GM12891 (cell line): ENCODE measurements at regions not wholly inside any gene's neighbourhood (a gene's known extent, or its start where the extent isn't known, plus 50 kb on each side); places are given as distances from the start of the nearest gene placed in this dataset.
A peak's percentile ranks its signal among the peaks of the same experiment; 100 is the strongest.

Experiments
- DNase-seq: peaks from one replicate; pipeline ENCODE4 v3.0.0; 2011; ENCODE audit warnings: low spot score; ENCODE audit not compliant: insufficient read length
- FAIRE-seq: peaks from 2 replicates; lab custom pipeline; 2011; peaks lifted over from hg19 to GRCh38; lab: Jason Lieb, UNC
- PAX5 ChIP-seq: IDR thresholded peaks from 2 replicates; pipeline ENCODE4 v1.6.1; 2011; ENCODE audit warnings: low read length, moderate library complexity, mild to moderate bottlenecking; ENCODE audit not compliant: insufficient read depth, severe bottlenecking
- POLR2A ChIP-seq: IDR thresholded peaks from 2 replicates; pipeline ENCODE4 v1.6.1; 2011; ENCODE audit warnings: low read depth, low read length, control low read depth
- POLR2AphosphoS5 ChIP-seq: IDR thresholded peaks from 2 replicates; pipeline ENCODE4 v1.6.1; 2011; ENCODE audit warnings: low read depth, low read length, control low read depth
- POU2F2 ChIP-seq: IDR thresholded peaks from 2 replicates; pipeline ENCODE4 v1.6.1; 2011; ENCODE audit warnings: low read depth, mild to moderate bottlenecking, control low read depth, low read length, moderate library complexity
- SPI1 ChIP-seq: IDR thresholded peaks from 2 replicates; pipeline ENCODE4 v1.6.1; 2011; ENCODE audit warnings: low read depth, low read length, control low read depth
- TAF1 ChIP-seq: IDR thresholded peaks from 2 replicates; pipeline ENCODE4 v1.6.1; 2011; ENCODE audit warnings: low read depth, low read length, control low read depth

DNA sequence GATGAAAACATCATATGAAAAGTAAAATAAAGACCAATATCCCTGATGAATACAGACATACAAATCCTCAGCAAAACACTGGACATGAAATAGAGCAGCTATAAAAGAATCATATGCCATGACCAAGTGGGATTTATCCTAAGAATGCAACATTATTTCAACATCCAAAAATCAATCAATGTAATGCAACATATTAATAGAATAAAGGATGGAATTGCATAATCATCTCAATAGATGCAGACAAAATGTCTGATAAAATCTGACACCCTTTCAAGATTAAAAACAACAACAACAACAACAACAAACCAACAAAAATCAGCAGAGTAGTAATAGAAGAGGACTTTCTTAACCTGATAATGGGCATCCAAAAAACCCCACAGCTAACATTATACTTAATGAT is 63.8 kb upstream of the IL1R1 start:
- TF ChIP-seq POLR2A = no peak
- DNase-seq (no peak), FAIRE-seq (no peak)

DNA sequence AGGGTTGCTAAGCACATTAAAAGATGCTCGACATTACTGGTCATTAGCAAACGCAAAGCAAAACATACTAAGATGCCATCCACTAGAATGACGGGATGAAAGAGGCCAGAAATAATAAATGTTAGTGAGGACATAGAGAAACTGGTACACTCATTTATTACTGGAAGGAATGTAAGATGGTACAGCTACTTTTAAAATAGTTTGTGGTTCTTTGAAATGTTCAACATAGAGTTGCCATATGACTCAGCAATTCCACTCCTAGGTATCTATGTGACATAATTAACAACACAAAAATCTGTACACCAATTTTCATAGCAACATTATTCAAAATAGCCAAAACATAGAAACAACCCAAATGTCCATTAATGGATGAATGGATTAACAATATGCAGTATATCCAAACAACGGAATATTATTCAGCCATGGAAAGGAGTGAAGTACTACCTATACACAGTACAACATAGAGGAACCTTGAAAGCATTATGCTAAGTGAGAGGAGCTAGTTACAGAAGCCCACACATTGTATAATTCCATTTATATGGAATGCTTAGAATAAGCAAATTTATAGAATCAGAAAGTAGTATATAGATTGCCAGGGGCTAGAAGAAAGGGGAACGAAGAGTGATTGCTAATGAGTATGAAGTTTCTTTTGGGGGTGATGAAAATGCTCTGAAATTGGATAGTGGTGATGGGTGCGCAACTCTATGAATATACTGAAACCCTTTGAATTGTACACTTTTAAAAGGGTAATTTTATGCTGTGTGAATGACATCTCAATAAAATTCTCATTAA is 61.9 kb upstream of the IL1R1 start:
- no peak for FAIRE-seq
- no peak for TF ChIP-seq PAX5
- no peak for TF ChIP-seq SPI1
- no peak for TF ChIP-seq POLR2AphosphoS5
- no peak for TF ChIP-seq TAF1
- DNase-seq = no peak

GRCh38 chr2:102081243-102081522 is 61.4 kb upstream of the IL1R1 start:
- no peak for FAIRE-seq

GRCh38 chr2:102081606-102082005 is 60.9 kb upstream of the IL1R1 start:
- TF ChIP-seq POLR2A = no peak
- DNase-seq = no peak
- no peak for FAIRE-seq

More at GRCh38 chr2:102081243-102081522, 61.4 kb upstream of the IL1R1 start:
- TF ChIP-seq POLR2AphosphoS5 (no peak), TAF1 (no peak), POLR2A (no peak), PAX5 (no peak), POU2F2 (no peak), SPI1 (no peak)
- DNase-seq = no peak

DNA sequence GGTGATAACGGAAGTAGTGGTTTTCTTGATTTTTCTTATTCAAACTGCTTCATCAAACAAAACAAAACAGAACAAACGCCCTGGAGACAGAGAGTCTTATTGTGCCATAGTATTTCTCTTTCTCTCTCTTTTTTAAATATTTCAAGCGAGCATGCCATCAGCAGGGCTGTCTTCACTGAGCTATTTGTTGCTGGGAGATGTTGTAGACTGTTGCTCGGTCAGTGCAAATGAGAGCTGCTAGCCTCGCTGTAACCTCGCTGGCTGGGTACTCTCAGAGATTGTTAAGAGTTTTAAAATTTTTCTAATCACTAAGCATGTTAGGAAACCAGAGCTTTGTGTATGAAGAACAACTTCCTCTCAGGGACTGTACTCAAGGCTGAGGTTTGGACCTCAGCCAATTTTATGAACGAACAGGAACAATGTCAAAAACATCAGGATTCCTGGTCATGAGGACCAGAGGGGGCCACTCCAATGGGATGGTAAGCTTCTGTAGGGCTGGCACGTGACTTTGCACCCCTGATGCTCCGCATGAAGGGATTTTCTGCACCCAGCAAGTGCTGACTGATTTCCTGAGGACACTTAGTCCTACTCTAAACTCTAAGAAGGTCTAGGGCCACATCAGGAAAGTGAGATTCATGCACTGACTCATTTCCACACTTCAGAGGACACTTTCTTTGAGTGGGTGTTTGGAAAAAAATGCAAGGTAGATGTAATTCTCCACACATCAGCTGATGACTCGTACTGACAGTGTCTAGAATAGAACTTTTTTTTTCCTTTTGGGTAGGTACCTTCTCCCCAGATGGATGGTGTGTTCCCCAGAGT is 59.8 kb upstream of the IL1R1 start:
- peak; percentile 69 for FAIRE-seq
- no peak for DNase-seq

DNA sequence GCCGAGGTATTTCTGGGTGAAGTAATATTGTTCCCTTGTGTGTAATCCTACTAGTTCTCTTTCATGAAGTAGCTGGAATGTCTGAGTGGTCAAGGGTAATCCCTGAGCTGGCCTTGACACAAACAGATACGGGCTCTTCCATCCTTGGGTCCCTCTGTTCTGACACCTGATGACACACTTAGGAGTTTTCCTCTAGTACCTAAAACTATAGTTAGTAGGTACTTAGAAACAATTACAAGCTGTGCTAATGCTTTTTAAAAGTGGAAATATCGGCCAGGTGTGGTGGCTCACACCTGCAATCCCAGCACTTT is 59.2 kb upstream of the IL1R1 start:
- FAIRE-seq = no peak

More for the DNA sequence above, 59.8 kb upstream of the IL1R1 start:
- TF ChIP-seq PAX5 (peak; percentile 29), TAF1 (no peak), POLR2AphosphoS5 (no peak), POU2F2 (peak; percentile 78), SPI1 (peak; percentile 12; the same call in 1 of the 2 replicates)

DNA sequence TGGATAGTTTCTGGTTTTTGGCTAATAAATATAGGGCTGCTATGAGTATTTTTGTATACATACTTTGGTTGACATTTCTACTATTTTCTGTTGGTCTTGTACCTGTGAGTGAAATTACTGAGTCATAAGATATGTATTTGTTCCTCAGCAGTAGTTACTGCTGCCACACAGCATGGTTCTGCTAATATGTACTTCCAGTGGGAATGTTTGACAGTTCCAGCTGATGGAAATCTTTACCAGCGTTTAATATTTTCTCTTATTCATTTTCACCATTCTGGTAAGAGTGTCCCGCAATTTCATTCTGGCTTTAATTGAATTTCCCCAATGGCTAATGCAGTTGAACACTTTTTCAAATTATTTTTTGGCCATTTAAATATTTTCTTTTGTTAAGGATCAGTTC is 57.9 kb upstream of the IL1R1 start:
- TF ChIP-seq TAF1 (no peak), PAX5 (no peak), POLR2AphosphoS5 (no peak), SPI1 (no peak), POU2F2 (no peak), POLR2A (no peak)

More for the DNA sequence above, 59.2 kb upstream of the IL1R1 start:
- TF ChIP-seq PAX5 (no peak), POU2F2 (no peak), SPI1 (no peak), POLR2AphosphoS5 (no peak), TAF1 (no peak), POLR2A (no peak)
- DNase-seq = no peak

GRCh38 chr2:102085238-102085637 is 57.3 kb upstream of the IL1R1 start:
- DNase-seq (no peak), FAIRE-seq (no peak)
- TF ChIP-seq SPI1 (peak; percentile 40; the same call in 1 of the 2 replicates), POU2F2 (no peak)

More for the DNA sequence above, 57.9 kb upstream of the IL1R1 start:
- FAIRE-seq (no peak), DNase-seq (no peak)

DNA sequence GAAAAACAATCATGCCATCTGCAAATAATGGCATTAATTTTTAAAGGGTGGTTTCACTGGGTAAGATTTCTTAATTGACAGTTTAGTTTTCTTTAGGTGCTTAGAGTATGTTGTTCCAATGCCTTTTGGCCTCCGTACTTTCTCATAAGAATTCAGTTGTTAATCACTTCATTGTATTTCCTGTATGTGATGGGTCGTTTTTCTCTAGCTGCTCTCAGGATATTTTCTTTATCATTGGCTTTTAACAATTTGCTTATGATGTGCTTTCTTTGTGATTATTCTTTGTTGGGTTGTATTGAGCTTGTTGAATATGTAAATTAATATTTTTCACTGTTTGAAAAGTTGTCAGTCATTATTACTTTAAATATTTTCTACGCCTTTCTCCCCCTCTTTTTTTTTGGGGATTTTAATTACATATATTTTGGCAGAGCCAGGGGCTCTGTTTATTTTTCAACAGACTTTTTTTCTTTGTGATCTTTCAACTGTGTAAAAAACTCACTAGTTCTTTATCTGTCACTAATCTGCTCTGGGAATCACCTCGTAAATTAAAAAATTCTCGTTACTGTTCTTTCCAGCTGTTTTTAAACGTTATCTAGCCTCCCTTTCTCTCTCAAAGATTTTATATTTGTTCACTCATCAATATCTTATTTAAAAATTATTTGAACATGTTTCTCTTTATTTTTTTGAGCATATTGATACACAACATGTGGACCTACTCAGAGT is 56.2 kb upstream of the IL1R1 start:
- TF ChIP-seq POLR2A (no peak), SPI1 (no peak)
- DNase-seq (no peak), FAIRE-seq (no peak)

DNA sequence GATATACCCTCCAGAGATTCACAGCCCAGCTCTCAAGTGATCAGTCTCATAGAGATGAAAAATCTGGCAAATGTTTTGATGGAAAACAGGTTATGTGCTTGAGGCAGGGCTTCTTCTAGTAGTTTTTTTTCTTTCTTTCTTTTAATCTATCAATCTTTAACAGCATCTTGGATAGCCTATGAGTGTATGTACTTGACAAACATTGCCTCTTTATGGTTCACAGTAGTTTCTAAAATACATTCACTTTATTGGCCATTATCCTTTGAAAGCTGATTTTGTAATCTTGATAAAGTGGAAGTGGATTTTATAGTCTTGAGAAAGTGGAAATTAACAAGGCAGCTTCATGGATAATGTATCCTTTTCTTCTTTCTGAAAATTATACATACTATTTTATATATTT is 51.4 kb upstream of the IL1R1 start:
- DNase-seq (no peak), FAIRE-seq (no peak)
- no peak for TF ChIP-seq POLR2AphosphoS5
- no peak for TF ChIP-seq POU2F2
- TF ChIP-seq PAX5 = no peak
- TF ChIP-seq TAF1 = no peak
- TF ChIP-seq SPI1 = no peak
- no peak for TF ChIP-seq POLR2A

DNA sequence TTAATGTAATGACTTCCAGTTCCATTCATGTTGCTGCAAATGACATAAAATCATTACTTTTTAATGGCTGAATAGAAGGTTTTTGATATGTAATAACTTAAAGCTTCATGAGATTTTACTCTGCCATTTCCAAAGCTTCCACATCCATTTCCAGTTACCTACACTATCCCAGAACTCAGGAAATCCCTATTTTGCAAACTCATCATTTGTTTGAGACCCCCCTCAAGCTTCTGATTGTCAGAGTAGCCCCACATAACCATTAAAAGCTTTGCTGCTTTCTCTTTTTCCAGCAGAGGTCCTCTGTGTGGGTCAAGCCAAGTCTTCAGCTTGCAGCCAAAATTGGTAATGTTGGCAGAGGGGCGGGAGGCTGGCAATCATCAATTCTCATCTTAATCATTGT is 50.6 kb upstream of the IL1R1 start:
- FAIRE-seq (no peak), DNase-seq (no peak)
- TF ChIP-seq TAF1 (no peak), SPI1 (no peak), POLR2A (no peak), POU2F2 (no peak)
